Activated CD4-positive, alpha-beta memory T cell treated with anti-CD3 and anti-CD28 coated beads, Interleukin-2, amount 10 ng/mL, durations not matched to agents 7 days and 5 days (primary cell): ENCODE measurements at regions not wholly inside any gene's neighbourhood (a gene's known extent, or its start where the extent isn't known, plus 50 kb on each side); places are given as distances from the start of the nearest gene placed in this dataset.

Source experiments
- CTCF ChIA-PET: fragments of 350-600 bp; sonication (Branson Sonifier 250); formaldehyde crosslinking; loops from one replicate; lab custom pipeline; 2021; ENCODE audit warnings: antibody characterized with exemption, inconsistent platforms; lab: Charles Lee
- POLR2A ChIA-PET: fragments of 350-600 bp; sonication (Branson Sonifier 250); formaldehyde crosslinking; loops from one replicate; lab custom pipeline; 2021; ENCODE audit warnings: antibody characterized with exemption; lab: Charles Lee
- DNase-seq: peaks from one replicate; pipeline ENCODE4 v3.0.0-alpha.2; 2020
- H3K27ac Mint-ChIP-seq: one replicate; pipeline ENCODE4 v1.8.0; 2021; ENCODE audit warnings: mild to moderate bottlenecking, mixed read lengths
- H3K27me3 Mint-ChIP-seq: one replicate; pipeline ENCODE4 v1.8.0; 2021; ENCODE audit warnings: mixed read lengths
- H3K36me3 Mint-ChIP-seq: one replicate; pipeline ENCODE4 v1.8.0; 2021; ENCODE audit warnings: low read depth, mixed read lengths
- H3K4me1 Mint-ChIP-seq: one replicate; pipeline ENCODE4 v1.8.0; 2021; ENCODE audit warnings: mixed read lengths
- H3K4me3 Mint-ChIP-seq: one replicate; pipeline ENCODE4 v1.8.0; 2021; ENCODE audit warnings: mild to moderate bottlenecking, mixed read lengths
- H3K9me3 Mint-ChIP-seq: one replicate; pipeline ENCODE4 v1.8.0; 2021; ENCODE audit warnings: mixed read lengths

DNA sequence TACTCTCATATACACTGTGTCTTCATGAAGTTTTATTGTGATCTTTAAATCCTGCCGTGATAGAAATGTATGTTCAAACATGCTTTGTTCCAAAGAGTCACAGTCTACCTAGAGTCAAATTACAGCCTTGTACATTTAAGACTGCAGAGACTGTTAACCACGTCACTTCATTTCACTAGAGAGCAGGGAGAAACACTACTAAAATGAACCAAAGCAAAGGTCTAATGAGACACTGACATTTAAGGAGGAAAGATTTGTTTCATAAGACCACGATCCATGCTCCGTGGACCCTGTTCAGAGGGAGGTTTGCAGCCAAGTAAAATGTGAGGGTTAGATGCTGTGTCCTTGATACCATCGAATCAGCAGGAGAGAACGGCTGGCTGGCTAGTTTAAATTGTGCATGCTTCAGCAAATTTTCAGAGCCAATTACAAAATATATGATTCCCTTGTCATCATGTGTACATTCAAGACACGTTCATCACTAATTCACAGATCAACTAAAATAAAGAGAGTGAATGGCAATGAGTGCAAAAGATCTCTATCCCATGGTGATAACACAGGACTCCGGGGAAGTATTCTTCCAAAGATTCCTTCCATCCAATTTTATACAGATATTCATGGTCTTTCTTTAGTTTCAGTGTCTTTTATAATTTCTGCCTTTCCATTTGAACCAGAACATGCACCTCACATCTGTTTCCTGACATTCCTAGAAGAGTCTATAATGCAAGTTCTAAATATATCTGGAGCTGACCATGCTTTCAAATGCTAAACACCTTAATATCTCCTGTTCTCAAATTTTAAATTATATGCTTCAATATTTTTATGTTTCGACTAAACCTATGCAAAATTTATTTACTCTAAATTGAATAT, 960.9 kb upstream of the FAT3 start:
- CTCF ChIA-PET, result no interaction called here
- Mint-ChIP-seq H3K36me3 (no peaks in the 10 kb centered on the region), H3K9me3 (no peaks in the 10 kb centered on the region), H3K4me3 (no peak overlapping the region), H3K4me1 (no peaks in the 10 kb centered on the region), H3K27ac (no peak overlapping the region), H3K27me3 (no peaks in the 10 kb centered on the region)
- POLR2A ChIA-PET, result no interaction called here
- no peak for DNase-seq

DNA sequence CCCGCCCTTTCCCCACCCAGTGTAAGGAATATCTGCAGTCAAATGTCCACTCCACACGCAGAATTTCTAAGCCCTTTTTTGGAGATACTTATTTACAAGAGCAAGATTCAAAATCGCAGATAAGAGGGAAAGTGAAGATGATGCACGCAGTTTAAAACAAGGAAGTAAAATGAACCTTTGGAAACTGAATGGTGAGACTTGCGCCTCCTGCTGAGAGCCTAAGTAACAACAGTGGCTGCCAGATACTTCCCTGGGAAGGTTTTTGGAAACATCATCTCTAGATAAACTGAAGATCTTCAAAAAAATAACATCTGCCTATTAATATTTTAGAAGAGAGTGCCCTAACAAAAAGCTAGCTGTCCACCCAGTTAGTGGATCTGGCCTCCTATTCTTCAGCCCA, 963.1 kb upstream of the FAT3 start:
- Mint-ChIP-seq H3K9me3 (no peaks in the 10 kb centered on the region), H3K4me1 (no peaks in the 10 kb centered on the region), H3K27ac (no peak overlapping the region), H3K27me3 (no peaks in the 10 kb centered on the region), H3K36me3 (no peaks in the 10 kb centered on the region), H3K4me3 (no peak overlapping the region)
- POLR2A ChIA-PET, result no interaction called here
- CTCF ChIA-PET, result no interaction called here
- DNase-seq, result no peak

DNA sequence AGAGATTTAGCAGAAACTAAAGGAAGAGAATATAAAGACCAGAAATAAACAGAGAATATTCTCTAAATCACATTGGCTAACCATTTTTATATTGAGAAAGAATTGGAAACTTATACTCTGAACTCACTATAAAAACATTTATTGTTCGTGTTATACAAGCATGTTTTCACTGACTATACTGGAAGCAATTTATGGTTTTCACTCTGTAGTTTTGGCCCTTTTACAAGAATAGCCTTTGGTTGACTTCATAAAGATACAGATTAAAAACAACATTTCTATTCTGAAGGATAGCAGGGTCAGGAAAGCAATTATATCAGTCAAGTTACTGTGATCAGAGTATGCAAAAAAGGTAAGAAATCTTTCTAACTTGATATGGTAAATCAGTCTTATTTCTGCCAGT, 965.7 kb upstream of the FAT3 start:
- Mint-ChIP-seq H3K4me3 (no peak overlapping the region), H3K27ac (no peak overlapping the region), H3K9me3 (peaks cover 3% of the 10 kb centered on the region), H3K36me3 (no peaks in the 10 kb centered on the region), H3K4me1 (no peaks in the 10 kb centered on the region), H3K27me3 (no peaks in the 10 kb centered on the region)
- no peak for DNase-seq
- ChIA-PET POLR2A (no interaction called here), CTCF (no interaction called here)

- Mint-ChIP-seq H3K4me1 (no peaks in the 10 kb centered on the region), H3K9me3 (peaks cover 3% of the 10 kb centered on the region), H3K27me3 (no peaks in the 10 kb centered on the region), H3K27ac (no peak overlapping the region), H3K36me3 (no peaks in the 10 kb centered on the region), H3K4me3 (no peak overlapping the region)
- ChIA-PET POLR2A (no interaction called here), CTCF (no interaction called here)
- no peak for DNase-seq
Observed at GRCh38 chr11:91257667-91258066, 967.0 kb upstream of the FAT3 start.

- ChIA-PET POLR2A (no interaction called here), CTCF (no interaction called here)
- Mint-ChIP-seq H3K27ac (no peak overlapping the region), H3K36me3 (no peaks in the 10 kb centered on the region), H3K4me3 (no peak overlapping the region), H3K9me3 (no peaks in the 10 kb centered on the region), H3K4me1 (no peaks in the 10 kb centered on the region), H3K27me3 (no peaks in the 10 kb centered on the region)
- DNase-seq, result no peak
Observed at GRCh38 chr11:91248199-91248807, 976.3 kb upstream of the FAT3 start.

- no peak for DNase-seq
- Mint-ChIP-seq H3K27ac (no peak overlapping the region), H3K4me3 (no peak overlapping the region), H3K36me3 (no peaks in the 10 kb centered on the region), H3K4me1 (no peaks in the 10 kb centered on the region), H3K27me3 (no peaks in the 10 kb centered on the region), H3K9me3 (no peaks in the 10 kb centered on the region)
- ChIA-PET POLR2A (no interaction called here), CTCF (no interaction called here)
Observed at GRCh38 chr11:91247009-91247735, 977.4 kb upstream of the FAT3 start.

GRCh38 chr11:91244912-91245311, 979.7 kb upstream of the FAT3 start:
- no peak overlapping the region for H3K4me3 Mint-ChIP-seq
- CTCF ChIA-PET, result no interaction called here
- DNase-seq, result no peak
- no peaks in the 10 kb centered on the region for H3K9me3 Mint-ChIP-seq
- H3K36me3 Mint-ChIP-seq, result no peaks in the 10 kb centered on the region
- H3K4me1 Mint-ChIP-seq, result no peaks in the 10 kb centered on the region
- H3K27me3 Mint-ChIP-seq, result no peaks in the 10 kb centered on the region
- H3K27ac Mint-ChIP-seq, result no peak overlapping the region
- POLR2A ChIA-PET, result no interaction called here

DNA sequence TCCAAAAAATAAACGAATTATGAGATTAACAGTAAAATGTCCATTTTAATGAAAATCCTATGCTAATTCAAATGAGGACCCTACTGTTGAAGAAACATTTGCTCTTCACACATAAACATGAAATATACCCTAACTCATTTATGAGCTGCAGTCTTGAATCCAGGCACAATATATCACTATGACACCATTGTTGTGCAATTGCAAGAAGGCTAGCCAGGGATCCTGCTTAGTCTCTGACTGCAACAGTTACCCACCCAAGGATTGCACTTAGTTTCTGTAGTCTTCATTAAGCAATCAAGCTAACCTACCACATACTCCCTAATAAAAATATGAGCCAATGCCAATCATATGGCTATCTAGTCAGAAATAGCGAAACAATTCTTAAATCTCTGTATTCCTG, 981.0 kb upstream of the FAT3 start:
- Mint-ChIP-seq H3K27me3 (no peaks in the 10 kb centered on the region), H3K9me3 (no peaks in the 10 kb centered on the region), H3K4me3 (no peak overlapping the region), H3K36me3 (no peaks in the 10 kb centered on the region), H3K27ac (no peak overlapping the region), H3K4me1 (no peaks in the 10 kb centered on the region)
- DNase-seq, result no peak
- ChIA-PET POLR2A (no interaction called here), CTCF (no interaction called here)

GRCh38 chr11:91243051-91243450, 981.6 kb upstream of the FAT3 start:
- no peak overlapping the region for H3K27ac Mint-ChIP-seq
- CTCF ChIA-PET, result no interaction called here
- H3K36me3 Mint-ChIP-seq, result no peaks in the 10 kb centered on the region
- POLR2A ChIA-PET, result no interaction called here
- no peak for DNase-seq
- no peaks in the 10 kb centered on the region for H3K4me1 Mint-ChIP-seq
- H3K9me3 Mint-ChIP-seq, result no peaks in the 10 kb centered on the region
- H3K27me3 Mint-ChIP-seq, result no peaks in the 10 kb centered on the region
- H3K4me3 Mint-ChIP-seq, result no peak overlapping the region

GRCh38 chr11:91241226-91241625, 983.4 kb upstream of the FAT3 start:
- CTCF ChIA-PET, result no interaction called here
- no peak overlapping the region for H3K27ac Mint-ChIP-seq
- no peaks in the 10 kb centered on the region for H3K4me1 Mint-ChIP-seq
- DNase-seq, result no peak
- H3K9me3 Mint-ChIP-seq, result no peaks in the 10 kb centered on the region
- no peaks in the 10 kb centered on the region for H3K27me3 Mint-ChIP-seq
- no peak overlapping the region for H3K4me3 Mint-ChIP-seq
- no peaks in the 10 kb centered on the region for H3K36me3 Mint-ChIP-seq
- POLR2A ChIA-PET, result no interaction called here

- H3K27ac Mint-ChIP-seq, result no peak overlapping the region
- no peak overlapping the region for H3K4me3 Mint-ChIP-seq
- no peaks in the 10 kb centered on the region for H3K27me3 Mint-ChIP-seq
- DNase-seq, result no peak
- H3K9me3 Mint-ChIP-seq, result no peaks in the 10 kb centered on the region
- POLR2A ChIA-PET, result no interaction called here
- CTCF ChIA-PET, result no interaction called here
- H3K36me3 Mint-ChIP-seq, result no peaks in the 10 kb centered on the region
- H3K4me1 Mint-ChIP-seq, result no peaks in the 10 kb centered on the region
Observed at GRCh38 chr11:91239359-91239758, 985.3 kb upstream of the FAT3 start.

DNA sequence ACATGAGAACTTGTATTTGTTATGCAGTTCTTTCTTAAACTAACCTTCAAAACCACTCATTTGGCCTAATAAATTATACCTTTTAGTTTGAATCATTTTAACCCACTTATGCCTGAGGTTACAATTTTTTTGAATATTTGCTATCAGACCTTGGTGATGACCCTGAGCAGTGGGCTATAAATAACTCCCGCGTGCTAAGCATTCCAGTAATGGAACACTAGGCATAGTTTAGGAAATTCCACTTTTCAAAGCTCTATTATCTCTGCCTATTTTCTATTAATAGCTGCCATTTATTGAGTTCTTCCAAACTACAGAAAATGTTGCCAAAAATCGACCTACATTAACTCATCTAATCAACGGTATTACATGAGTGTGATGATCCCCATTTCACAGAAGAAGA, 993.4 kb upstream of the FAT3 start:
- H3K4me1 Mint-ChIP-seq, result no peaks in the 10 kb centered on the region
- no peaks in the 10 kb centered on the region for H3K27me3 Mint-ChIP-seq
- CTCF ChIA-PET, result no interaction called here
- H3K36me3 Mint-ChIP-seq, result no peaks in the 10 kb centered on the region
- H3K9me3 Mint-ChIP-seq, result peaks cover 6% of the 10 kb centered on the region
- POLR2A ChIA-PET, result no interaction called here
- H3K27ac Mint-ChIP-seq, result no peak overlapping the region
- no peak for DNase-seq
- no peak overlapping the region for H3K4me3 Mint-ChIP-seq

DNA sequence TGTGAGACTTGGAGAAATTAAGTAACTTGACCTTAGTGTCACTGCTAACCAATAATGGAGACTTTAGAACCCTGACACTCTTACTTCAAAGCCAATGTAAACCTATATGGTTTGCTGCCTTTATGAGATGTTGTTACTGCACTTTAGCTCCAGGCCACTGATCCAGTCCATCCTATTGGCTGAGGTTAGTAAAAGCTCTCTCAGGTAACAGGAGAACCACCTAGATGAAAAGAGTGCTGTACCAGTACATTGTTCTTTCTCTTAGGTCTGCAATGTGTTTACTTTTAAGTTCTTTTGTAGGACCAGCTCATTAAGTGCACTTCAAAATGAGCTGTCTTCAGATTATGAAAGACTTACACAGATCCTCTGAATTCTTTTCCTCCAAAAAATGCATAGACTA, 994.0 kb upstream of the FAT3 start:
- ChIA-PET CTCF (no interaction called here), POLR2A (no interaction called here)
- Mint-ChIP-seq H3K27me3 (no peaks in the 10 kb centered on the region), H3K4me1 (no peaks in the 10 kb centered on the region), H3K4me3 (no peak overlapping the region), H3K36me3 (no peaks in the 10 kb centered on the region), H3K9me3 (peaks cover 6% of the 10 kb centered on the region), H3K27ac (no peak overlapping the region)
- no peak for DNase-seq
